ENCODE measurements at regions not wholly inside any gene's neighbourhood (a gene's known extent, or its start where the extent isn't known, plus 50 kb on each side); places are given as distances from the start of the nearest gene placed in this dataset.

DNA sequence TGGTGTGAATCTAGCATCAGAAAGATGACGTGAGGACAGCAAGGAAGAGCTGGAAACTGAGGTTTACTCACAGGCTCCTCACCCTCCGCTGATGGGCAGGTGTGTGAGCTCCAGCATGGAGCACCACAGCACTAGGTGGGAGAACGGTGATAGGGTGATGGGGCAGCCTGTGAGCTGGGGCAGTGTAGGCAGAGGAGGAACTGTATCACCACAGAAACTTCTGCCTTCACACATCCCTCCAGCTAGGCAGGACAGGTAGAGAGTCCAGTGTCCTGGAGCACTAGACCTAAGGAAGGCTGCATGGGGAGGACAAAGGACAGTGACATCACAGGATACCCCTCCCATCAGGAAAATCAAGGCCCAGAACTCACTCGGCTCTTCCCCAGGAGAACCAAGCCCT lies 241.8 kb upstream of the PRSS58 start:
- Mint-ChIP-seq H3K4me1 (no peaks in the 10 kb centered on the region), H3K27me3 (ENCODE audit: low read depth) (peaks cover 19% of the 10 kb centered on the region), H3K27ac (no peak overlapping the region), H3K36me3 (no peaks in the 10 kb centered on the region), H3K9me3 (no peaks in the 10 kb centered on the region), H3K4me3 (no peak overlapping the region)
- no peak for DNase-seq (ENCODE audit: low spot score)
- CTCF ChIA-PET, result interaction anchor here (0.8 to 3.3 kb wide), 16 partner anchors 13 to 180 kb away, joined by 3 to 14 read pairs (median 4); no protein-coding TSS in a partner anchor
- POLR2A ChIA-PET, result no interaction called here
- no peak for TF ChIP-seq CREM (CRISPR knock-in tag; IDR thresholded peaks at IDR 0.05)
- TF ChIP-seq PRRX2 (CRISPR knock-in tag; IDR thresholded peaks at IDR 0.05), result no peak
- ATAC-seq, result no peak

- no peak for DNase-seq (ENCODE audit: low spot score)
- TF ChIP-seq ZNF671 (CRISPR knock-in tag; IDR thresholded peaks at IDR 0.05) (no peak), GTF2I (CRISPR knock-in tag; conservative IDR thresholded peaks at IDR 0.05) (no peak), ZNF317 (CRISPR knock-in tag; IDR thresholded peaks at IDR 0.05; ENCODE audit: borderline replicate concordance, low read depth) (no peak), SOX15 (CRISPR knock-in tag; IDR thresholded peaks at IDR 0.05) (no peak), PRRX2 (CRISPR knock-in tag; IDR thresholded peaks at IDR 0.05) (no peak), AFF4 (CRISPR knock-in tag; IDR thresholded peaks at IDR 0.05; ENCODE audit: borderline replicate concordance) (no peak), FOXK1 (CRISPR knock-in tag; IDR thresholded peaks at IDR 0.05) (no peak), ZNF423 (CRISPR knock-in tag; IDR thresholded peaks at IDR 0.05) (no peak), ATF6 (CRISPR knock-in tag; IDR thresholded peaks at IDR 0.05) (no peak), USF2 (CRISPR knock-in tag; IDR thresholded peaks at IDR 0.05) (no peak), CREM (CRISPR knock-in tag; IDR thresholded peaks at IDR 0.05) (no peak), NR3C1 (CRISPR knock-in tag; conservative IDR thresholded peaks at IDR 0.05; ENCODE audit: low read depth) (no peak), ZNF121 (CRISPR knock-in tag; IDR thresholded peaks at IDR 0.05) (no peak), FOXJ3 (CRISPR knock-in tag; IDR thresholded peaks at IDR 0.05; ENCODE audit: borderline replicate concordance) (no peak), MXD4 (CRISPR knock-in tag; IDR thresholded peaks at IDR 0.05; ENCODE audit: borderline replicate concordance) (no peak), ETV6 (CRISPR knock-in tag; IDR thresholded peaks at IDR 0.05) (no peak)
- TF ChIP-seq, protein P1, sequence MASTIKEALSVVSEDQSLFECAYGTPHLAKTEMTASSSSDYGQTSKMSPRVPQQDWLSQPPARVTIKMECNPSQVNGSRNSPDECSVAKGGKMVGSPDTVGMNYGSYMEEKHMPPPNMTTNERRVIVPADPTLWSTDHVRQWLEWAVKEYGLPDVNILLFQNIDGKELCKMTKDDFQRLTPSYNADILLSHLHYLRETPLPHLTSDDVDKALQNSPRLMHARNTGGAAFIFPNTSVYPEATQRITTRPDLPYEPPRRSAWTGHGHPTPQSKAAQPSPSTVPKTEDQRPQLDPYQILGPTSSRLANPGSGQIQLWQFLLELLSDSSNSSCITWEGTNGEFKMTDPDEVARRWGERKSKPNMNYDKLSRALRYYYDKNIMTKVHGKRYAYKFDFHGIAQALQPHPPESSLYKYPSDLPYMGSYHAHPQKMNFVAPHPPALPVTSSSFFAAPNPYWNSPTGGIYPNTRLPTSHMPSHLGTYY (CRISPR knock-in tag; IDR thresholded peaks at IDR 0.05), result no peak
- TF ChIP-seq, protein P2, sequence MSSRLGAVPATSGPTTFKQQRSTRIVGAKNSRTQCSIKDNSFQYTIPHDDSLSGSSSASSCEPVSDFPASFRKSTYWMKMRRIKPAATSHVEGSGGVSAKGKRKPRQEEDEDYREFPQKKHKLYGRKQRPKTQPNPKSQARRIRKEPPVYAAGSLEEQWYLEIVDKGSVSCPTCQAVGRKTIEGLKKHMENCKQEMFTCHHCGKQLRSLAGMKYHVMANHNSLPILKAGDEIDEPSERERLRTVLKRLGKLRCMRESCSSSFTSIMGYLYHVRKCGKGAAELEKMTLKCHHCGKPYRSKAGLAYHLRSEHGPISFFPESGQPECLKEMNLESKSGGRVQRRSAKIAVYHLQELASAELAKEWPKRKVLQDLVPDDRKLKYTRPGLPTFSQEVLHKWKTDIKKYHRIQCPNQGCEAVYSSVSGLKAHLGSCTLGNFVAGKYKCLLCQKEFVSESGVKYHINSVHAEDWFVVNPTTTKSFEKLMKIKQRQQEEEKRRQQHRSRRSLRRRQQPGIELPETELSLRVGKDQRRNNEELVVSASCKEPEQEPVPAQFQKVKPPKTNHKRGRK (CRISPR knock-in tag; IDR thresholded peaks at IDR 0.05; ENCODE audit: borderline replicate concordance), result no peak
- TF ChIP-seq, protein P3, sequence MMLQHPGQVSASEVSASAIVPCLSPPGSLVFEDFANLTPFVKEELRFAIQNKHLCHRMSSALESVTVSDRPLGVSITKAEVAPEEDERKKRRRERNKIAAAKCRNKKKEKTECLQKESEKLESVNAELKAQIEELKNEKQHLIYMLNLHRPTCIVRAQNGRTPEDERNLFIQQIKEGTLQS (CRISPR knock-in tag; conservative IDR thresholded peaks at IDR 0.05), result no peak
- ATAC-seq, result no peak
- POLR2A ChIA-PET, result no interaction called here
- Mint-ChIP-seq H3K36me3 (no peaks in the 10 kb centered on the region), H3K9me3 (no peaks in the 10 kb centered on the region), H3K4me1 (no peaks in the 10 kb centered on the region), H3K27me3 (ENCODE audit: low read depth) (peaks cover 19% of the 10 kb centered on the region), H3K27ac (no peak overlapping the region), H3K4me3 (no peak overlapping the region)
- CTCF ChIA-PET, result interaction anchor here (1.4 to 3.3 kb wide), 5 partner anchors 15 to 60 kb away, joined by 4 to 14 read pairs (median 8); no protein-coding TSS in a partner anchor
Measured at GRCh38 chr7:142498364-142498763, 240.5 kb upstream of the PRSS58 start.
